ENCODE measurements at regions not wholly inside any gene's neighbourhood (a gene's known extent, or its start where the extent isn't known, plus 50 kb on each side); places are given as distances from the start of the nearest gene placed in this dataset.
"Not testable (repeated sequence)": the region's sequence is repeated elsewhere in the genome, so short reads cannot be mapped to it uniquely, and the experiment has no call there.

GRCh38 chr14:106717544-106717943 lies 1191.2 kb downstream of the TMEM121 start:
- not testable (repeated sequence) for H3K4me3 ChIP-seq (ENCODE audit: low read depth, low read length); DNase-seq (ENCODE audit: low read depth)
- TF ChIP-seq, protein P1, sequence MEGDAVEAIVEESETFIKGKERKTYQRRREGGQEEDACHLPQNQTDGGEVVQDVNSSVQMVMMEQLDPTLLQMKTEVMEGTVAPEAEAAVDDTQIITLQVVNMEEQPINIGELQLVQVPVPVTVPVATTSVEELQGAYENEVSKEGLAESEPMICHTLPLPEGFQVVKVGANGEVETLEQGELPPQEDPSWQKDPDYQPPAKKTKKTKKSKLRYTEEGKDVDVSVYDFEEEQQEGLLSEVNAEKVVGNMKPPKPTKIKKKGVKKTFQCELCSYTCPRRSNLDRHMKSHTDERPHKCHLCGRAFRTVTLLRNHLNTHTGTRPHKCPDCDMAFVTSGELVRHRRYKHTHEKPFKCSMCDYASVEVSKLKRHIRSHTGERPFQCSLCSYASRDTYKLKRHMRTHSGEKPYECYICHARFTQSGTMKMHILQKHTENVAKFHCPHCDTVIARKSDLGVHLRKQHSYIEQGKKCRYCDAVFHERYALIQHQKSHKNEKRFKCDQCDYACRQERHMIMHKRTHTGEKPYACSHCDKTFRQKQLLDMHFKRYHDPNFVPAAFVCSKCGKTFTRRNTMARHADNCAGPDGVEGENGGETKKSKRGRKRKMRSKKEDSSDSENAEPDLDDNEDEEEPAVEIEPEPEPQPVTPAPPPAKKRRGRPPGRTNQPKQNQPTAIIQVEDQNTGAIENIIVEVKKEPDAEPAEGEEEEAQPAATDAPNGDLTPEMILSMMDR (conservative IDR thresholded peaks at IDR 0.05; ENCODE audit: low read depth, low read length), result peak; percentile 34

- H3K4me3 ChIP-seq (ENCODE audit: low read depth, low read length); DNase-seq (ENCODE audit: low read depth): not testable (repeated sequence)
Measured at GRCh38 chr14:106719880-106720279, 1193.5 kb downstream of the TMEM121 start.

DNA sequence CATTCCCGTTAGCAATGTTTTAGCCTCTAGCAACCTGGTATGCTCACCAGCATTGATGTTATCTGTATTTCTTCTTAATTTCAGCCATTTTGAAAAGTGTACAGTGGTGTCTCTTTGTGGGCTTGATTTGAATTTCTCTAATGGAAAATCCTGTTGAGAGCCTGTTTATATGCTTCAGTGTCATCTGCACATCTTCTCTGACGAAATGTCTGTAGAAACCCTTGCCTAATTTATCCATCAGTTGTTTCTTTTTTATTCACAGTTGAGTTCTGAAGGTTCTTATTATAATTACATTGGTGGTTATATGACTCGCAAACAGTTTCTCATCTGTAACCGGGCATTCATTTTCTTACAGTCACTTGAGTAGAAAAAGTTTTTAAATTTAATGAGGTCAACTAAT lies 1195.5 kb downstream of the TMEM121 start:
- H3K4me3 ChIP-seq (ENCODE audit: low read depth, low read length); DNase-seq (ENCODE audit: low read depth): not testable (repeated sequence)

DNA sequence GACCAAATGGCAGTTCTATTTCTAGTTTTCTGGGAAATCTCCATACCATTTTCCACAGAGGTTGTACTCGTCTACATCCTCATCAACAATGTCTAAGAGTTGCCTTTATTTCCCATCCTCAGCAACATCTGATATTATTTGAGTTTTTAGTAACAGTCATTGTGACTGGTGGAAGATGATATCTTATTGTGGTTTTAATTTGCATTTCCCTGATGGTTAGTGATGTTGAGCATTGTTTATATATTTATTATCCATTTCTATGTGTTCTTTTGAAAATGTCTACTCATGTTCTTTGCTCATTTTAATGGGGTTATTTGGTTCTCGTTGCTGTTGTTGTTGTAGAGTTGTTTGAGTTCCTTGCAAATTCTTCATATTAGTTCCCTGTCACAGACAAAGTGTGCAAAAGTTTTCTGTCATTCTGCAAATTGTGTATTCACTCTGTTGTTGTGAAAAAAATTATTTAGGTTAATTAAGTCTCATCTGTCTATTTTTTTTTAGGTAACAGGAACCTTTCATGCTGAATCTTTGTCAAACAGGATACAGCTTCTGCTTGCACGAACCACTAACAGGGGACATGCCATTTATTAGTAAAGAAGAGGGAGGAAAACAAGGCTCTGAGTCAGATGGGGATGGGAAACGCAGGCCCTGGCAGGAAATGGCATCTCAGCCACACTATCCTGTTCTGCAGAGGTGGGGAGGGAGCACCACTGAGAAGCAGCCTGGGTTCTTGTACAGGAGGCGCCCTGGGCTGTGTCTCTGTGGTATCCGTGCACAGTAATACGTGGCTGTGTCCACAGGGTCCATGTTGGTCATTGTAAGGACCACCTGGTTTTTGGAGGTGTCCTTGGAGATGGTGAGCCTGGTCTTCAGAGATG lies 1196.7 kb downstream of the TMEM121 start:
- H3K4me3 ChIP-seq (ENCODE audit: low read depth, low read length); DNase-seq (ENCODE audit: low read depth): not testable (repeated sequence)

DNA sequence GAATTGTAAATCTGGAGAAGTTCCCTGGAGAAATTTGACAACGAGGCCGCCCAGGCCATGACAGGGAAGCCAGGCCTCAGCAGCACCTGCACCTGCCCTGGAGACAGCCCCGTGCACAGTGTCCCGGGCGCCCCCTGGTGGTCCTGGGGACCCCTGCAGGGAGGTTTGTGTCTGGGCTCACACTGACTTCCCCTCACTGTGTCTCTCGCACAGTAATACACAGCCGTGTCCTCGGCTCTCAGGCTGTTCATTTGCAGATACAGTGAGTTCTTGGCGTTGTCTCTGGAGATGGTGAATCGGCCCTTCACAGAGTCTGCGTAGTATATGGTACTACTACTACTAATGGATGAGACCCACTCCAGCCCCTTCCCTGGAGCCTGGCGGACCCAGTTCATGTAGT lies 1201.6 kb downstream of the TMEM121 start:
- TF ChIP-seq, protein P1 (conservative IDR thresholded peaks at IDR 0.05; ENCODE audit: low read depth, low read length), result peak; percentile 45
- not testable (repeated sequence) for H3K4me3 ChIP-seq (ENCODE audit: low read depth, low read length); DNase-seq (ENCODE audit: low read depth)

- no peak overlapping the region for H3K4me3 ChIP-seq (ENCODE audit: low read depth, low read length)
- no peak for DNase-seq (ENCODE audit: low read depth)
- TF ChIP-seq, protein P1 (conservative IDR thresholded peaks at IDR 0.05; ENCODE audit: low read depth, low read length), result no peak
Measured at GRCh38 chr14:106728611-106729010, 1202.2 kb downstream of the TMEM121 start.

DNA sequence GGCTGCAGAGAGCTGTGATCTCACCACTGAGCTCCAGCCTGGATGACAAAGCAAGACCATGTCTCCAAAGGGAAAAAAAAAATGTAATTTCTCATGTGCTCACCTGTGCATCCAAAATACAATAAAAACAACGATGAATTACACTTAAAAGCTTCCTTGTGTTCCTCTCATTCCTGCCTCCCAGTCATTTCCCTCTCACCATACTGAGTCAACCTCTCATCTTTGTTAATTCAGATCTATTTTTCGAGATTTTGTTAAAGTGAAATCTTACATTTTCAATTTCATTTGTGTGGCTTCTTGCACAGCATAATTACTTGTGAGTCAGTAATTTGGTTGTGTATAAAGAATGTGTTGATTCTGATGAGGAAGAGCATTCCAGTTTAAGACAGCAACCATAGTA lies 1203.2 kb downstream of the TMEM121 start:
- TF ChIP-seq, protein P1 (conservative IDR thresholded peaks at IDR 0.05; ENCODE audit: low read depth, low read length), result no peak

GRCh38 chr14:106733771-106734170 lies 1207.4 kb downstream of the TMEM121 start:
- TF ChIP-seq, protein P1 (conservative IDR thresholded peaks at IDR 0.05; ENCODE audit: low read depth, low read length), result no peak
- H3K4me3 ChIP-seq (ENCODE audit: low read depth, low read length), result no peak overlapping the region
- DNase-seq (ENCODE audit: low read depth), result no peak

More for the DNA sequence above, 1203.2 kb downstream of the TMEM121 start:
- H3K4me3 ChIP-seq (ENCODE audit: low read depth, low read length), result no peak overlapping the region
- no peak for DNase-seq (ENCODE audit: low read depth)
